ENCODE measurements at regions not wholly inside any gene's neighbourhood (a gene's known extent, or its start where the extent isn't known, plus 50 kb on each side); places are given as distances from the start of the nearest gene placed in this dataset.

DNA sequence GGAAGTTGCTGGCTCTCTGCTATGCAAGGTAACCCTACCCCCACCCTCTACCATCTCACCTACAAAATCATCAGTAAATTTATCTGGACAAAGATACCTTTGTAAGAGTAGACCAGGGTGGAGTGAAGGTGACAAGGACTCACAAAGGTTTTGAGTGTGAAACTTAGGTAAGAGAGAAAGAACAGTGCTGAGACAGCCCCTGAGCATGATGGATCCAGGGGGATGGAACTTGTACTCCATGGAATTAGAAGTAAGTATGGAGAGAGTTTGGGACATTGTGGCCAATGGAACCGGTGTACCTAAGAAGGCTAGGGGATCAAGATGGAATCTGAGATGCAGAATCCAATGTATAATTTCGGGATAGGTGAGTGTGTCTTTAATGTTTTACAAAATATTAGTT is 153.0 kb upstream of the NSMCE3 start:
- TF ChIP-seq EZH2 (IDR thresholded peaks at IDR 0.05; ENCODE audit: low read length, missing control alignments) = no peak
- TF ChIP-seq, protein P1, sequence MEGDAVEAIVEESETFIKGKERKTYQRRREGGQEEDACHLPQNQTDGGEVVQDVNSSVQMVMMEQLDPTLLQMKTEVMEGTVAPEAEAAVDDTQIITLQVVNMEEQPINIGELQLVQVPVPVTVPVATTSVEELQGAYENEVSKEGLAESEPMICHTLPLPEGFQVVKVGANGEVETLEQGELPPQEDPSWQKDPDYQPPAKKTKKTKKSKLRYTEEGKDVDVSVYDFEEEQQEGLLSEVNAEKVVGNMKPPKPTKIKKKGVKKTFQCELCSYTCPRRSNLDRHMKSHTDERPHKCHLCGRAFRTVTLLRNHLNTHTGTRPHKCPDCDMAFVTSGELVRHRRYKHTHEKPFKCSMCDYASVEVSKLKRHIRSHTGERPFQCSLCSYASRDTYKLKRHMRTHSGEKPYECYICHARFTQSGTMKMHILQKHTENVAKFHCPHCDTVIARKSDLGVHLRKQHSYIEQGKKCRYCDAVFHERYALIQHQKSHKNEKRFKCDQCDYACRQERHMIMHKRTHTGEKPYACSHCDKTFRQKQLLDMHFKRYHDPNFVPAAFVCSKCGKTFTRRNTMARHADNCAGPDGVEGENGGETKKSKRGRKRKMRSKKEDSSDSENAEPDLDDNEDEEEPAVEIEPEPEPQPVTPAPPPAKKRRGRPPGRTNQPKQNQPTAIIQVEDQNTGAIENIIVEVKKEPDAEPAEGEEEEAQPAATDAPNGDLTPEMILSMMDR (conservative IDR thresholded peaks at IDR 0.05 in 1 of 2, IDR thresholded peaks at IDR 0.05 in 1 of 2; ENCODE audit: low read depth in 1 of 2, low read length in 2 of 2) = no peak
- Histone ChIP-seq H3K9me3 (ENCODE audit: control insufficient read depth, insufficient read depth, low read depth, low read length) (no peaks in the 10 kb centered on the region), H3K9ac (ENCODE audit: insufficient read depth, low read length) (no peak overlapping the region), H3K4me3 (replicated peaks in 1 of 4; ENCODE audit: control extremely low read depth in 1 of 4, insufficient read depth in 1 of 4, low read depth in 3 of 4, low read length in 4 of 4) (no peak overlapping the region), H3K79me2 (ENCODE audit: control insufficient read depth, insufficient read depth, low read length) (no peaks in the 10 kb centered on the region), H2AFZ (ENCODE audit: low read length) (no peak overlapping the region), H4K20me1 (ENCODE audit: control insufficient read depth, extremely low read depth, insufficient read depth, low read length) (no peaks in the 10 kb centered on the region), H3K4me2 (ENCODE audit: extremely low read depth, insufficient read depth, low read length) (no peak overlapping the region), H3K4me1 (ENCODE audit: control insufficient read depth, extremely low read depth, insufficient read depth, low read length) (no peaks in the 10 kb centered on the region), H3K27ac (ENCODE audit: insufficient read depth, low read length) (no peak overlapping the region), H3K27me3 (ENCODE audit: control insufficient read depth, insufficient read depth, low read length) (no peaks in the 10 kb centered on the region), H3K36me3 (ENCODE audit: control insufficient read depth, insufficient read depth, low read length) (no peaks in the 10 kb centered on the region)
- no peak for DNase-seq (ENCODE audit: low read depth in 2 of 2)

DNA sequence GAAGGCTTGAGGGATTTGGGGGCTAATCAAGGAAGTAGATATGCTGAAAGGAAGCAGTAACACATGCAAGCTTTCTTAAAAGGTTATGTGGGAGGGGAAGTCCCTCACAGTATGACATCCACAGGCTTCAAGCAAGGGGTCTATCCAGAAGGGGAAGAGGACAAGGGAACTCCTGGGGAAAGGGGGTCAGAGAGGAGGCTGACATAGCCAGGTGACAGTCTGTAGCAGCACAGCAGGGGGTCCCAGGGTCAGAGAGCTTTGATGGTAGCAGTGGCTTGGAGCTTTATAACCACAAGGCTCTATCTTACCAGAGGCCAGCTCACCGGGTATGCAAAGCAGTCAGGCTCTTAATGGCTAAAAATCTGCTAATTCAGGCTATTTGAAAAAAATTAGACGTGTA is 150.6 kb upstream of the NSMCE3 start:
- Histone ChIP-seq H3K4me3 (replicated peaks in 1 of 4; ENCODE audit: control extremely low read depth in 1 of 4, insufficient read depth in 1 of 4, low read depth in 3 of 4, low read length in 4 of 4) (no peak overlapping the region), H3K27me3 (ENCODE audit: control insufficient read depth, insufficient read depth, low read length) (no peaks in the 10 kb centered on the region), H3K27ac (ENCODE audit: insufficient read depth, low read length) (no peak overlapping the region), H3K36me3 (ENCODE audit: control insufficient read depth, insufficient read depth, low read length) (no peaks in the 10 kb centered on the region), H2AFZ (ENCODE audit: low read length) (no peak overlapping the region), H3K4me2 (ENCODE audit: extremely low read depth, insufficient read depth, low read length) (no peak overlapping the region), H4K20me1 (ENCODE audit: control insufficient read depth, extremely low read depth, insufficient read depth, low read length) (no peaks in the 10 kb centered on the region), H3K9ac (ENCODE audit: insufficient read depth, low read length) (no peak overlapping the region), H3K9me3 (ENCODE audit: control insufficient read depth, insufficient read depth, low read depth, low read length) (no peaks in the 10 kb centered on the region), H3K79me2 (ENCODE audit: control insufficient read depth, insufficient read depth, low read length) (no peaks in the 10 kb centered on the region), H3K4me1 (ENCODE audit: control insufficient read depth, extremely low read depth, insufficient read depth, low read length) (no peaks in the 10 kb centered on the region)
- TF ChIP-seq, protein P1 (conservative IDR thresholded peaks at IDR 0.05 in 1 of 2, IDR thresholded peaks at IDR 0.05 in 1 of 2; ENCODE audit: low read depth in 1 of 2, low read length in 2 of 2) = no peak
- no peak for TF ChIP-seq EZH2 (IDR thresholded peaks at IDR 0.05; ENCODE audit: low read length, missing control alignments)
- no peak for DNase-seq (ENCODE audit: low read depth in 2 of 2)

DNA sequence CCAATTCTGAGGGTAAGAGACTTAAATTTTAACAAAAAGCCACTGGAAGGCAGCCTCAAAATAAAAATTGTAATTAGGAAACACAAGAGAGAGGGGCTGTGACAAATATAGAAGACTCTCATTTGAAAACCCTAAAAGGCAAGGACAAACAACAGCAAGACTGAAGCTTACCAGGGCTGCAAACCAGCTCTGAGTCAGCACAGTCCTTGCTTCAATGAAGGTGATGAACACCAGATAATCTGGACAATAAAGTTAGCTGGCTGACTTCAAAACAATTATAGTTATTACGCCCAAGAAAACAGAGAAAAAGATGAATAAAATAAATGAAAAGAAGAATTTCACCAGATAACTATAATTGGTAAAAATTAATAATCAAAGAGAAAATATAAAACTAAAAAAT is 149.3 kb upstream of the NSMCE3 start:
- Histone ChIP-seq H3K27me3 (ENCODE audit: control insufficient read depth, insufficient read depth, low read length) (no peaks in the 10 kb centered on the region), H4K20me1 (ENCODE audit: control insufficient read depth, extremely low read depth, insufficient read depth, low read length) (no peaks in the 10 kb centered on the region), H3K4me1 (ENCODE audit: control insufficient read depth, extremely low read depth, insufficient read depth, low read length) (no peaks in the 10 kb centered on the region), H3K4me2 (ENCODE audit: extremely low read depth, insufficient read depth, low read length) (no peak overlapping the region), H3K9ac (ENCODE audit: insufficient read depth, low read length) (no peak overlapping the region), H3K79me2 (ENCODE audit: control insufficient read depth, insufficient read depth, low read length) (no peaks in the 10 kb centered on the region), H3K27ac (ENCODE audit: insufficient read depth, low read length) (no peak overlapping the region), H2AFZ (ENCODE audit: low read length) (no peak overlapping the region), H3K36me3 (ENCODE audit: control insufficient read depth, insufficient read depth, low read length) (no peaks in the 10 kb centered on the region), H3K9me3 (ENCODE audit: control insufficient read depth, insufficient read depth, low read depth, low read length) (no peaks in the 10 kb centered on the region), H3K4me3 (replicated peaks in 1 of 4; ENCODE audit: control extremely low read depth in 1 of 4, insufficient read depth in 1 of 4, low read depth in 3 of 4, low read length in 4 of 4) (no peak overlapping the region)
- DNase-seq (ENCODE audit: low read depth in 2 of 2) = no peak
- TF ChIP-seq EZH2 (IDR thresholded peaks at IDR 0.05; ENCODE audit: low read length, missing control alignments) = no peak
- TF ChIP-seq, protein P1 (conservative IDR thresholded peaks at IDR 0.05 in 1 of 2, IDR thresholded peaks at IDR 0.05 in 1 of 2; ENCODE audit: low read depth in 1 of 2, low read length in 2 of 2) = no peak

All from fibroblast of lung (primary cell).